IMR-90 (cell line): ENCODE measurements at regions not wholly inside any gene's neighbourhood (a gene's known extent, or its start where the extent isn't known, plus 50 kb on each side); places are given as distances from the start of the nearest gene placed in this dataset.

Experiments used
- CTCF ChIP-seq: conservative IDR thresholded peaks from 2 replicates; pipeline ENCODE4 v1.5.1; 2012; ENCODE audit warnings: mild to moderate bottlenecking, low read depth, low read length, improper control_type of control experiment
- POLR2A ChIP-seq: IDR thresholded peaks from 2 replicates; pipeline ENCODE4 v1.6.1; 2012; ENCODE audit warnings: mild to moderate bottlenecking, low read depth, low read length
- RFX5 ChIP-seq: IDR thresholded peaks from 2 replicates; pipeline ENCODE4 v1.8.0; 2012; ENCODE audit warnings: low read depth, mild to moderate bottlenecking, low read length, moderate library complexity

- no peak for TF ChIP-seq RFX5
- no peak for TF ChIP-seq POLR2A
- TF ChIP-seq CTCF: no peak
Measured at GRCh38 chr12:60176891-60177290, 581.1 kb downstream of the SLC16A7 start.
